NCI-H2227 (cell line): ENCODE measurements at regions not wholly inside any gene's neighbourhood (a gene's known extent, or its start where the extent isn't known, plus 50 kb on each side); places are given as distances from the start of the nearest gene placed in this dataset.
"Not testable (repeated sequence)": the region's sequence is repeated elsewhere in the genome, so short reads cannot be mapped to it uniquely, and the experiment has no call there.

Source experiments
- DNase-seq: peaks from one replicate; lab custom pipeline; 2025; ENCODE audit not compliant: unreplicated experiment; lab: John Stamatoyannopoulos, UW

DNA sequence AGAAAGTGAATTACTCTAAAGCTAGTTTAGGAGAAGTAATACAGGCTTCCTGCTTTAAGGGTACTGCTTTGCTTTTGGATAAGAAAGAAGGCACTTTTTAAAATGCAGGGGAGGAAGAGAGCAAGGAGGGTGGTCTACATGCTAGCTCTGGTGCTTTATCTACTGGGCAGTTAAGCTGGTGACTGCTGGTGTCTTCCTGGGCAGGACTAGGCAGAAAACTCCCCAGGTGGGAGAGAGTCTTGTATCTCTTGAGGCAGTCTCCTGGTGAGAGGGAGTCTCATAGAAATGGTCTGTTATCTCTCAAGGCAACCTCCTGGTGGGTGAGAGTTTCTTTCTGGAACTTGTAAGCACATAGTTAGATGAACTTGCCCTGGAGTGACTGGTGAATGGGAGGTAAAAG lies 953.9 kb upstream of the GOT2 start:
- DNase-seq = no peak

DNA sequence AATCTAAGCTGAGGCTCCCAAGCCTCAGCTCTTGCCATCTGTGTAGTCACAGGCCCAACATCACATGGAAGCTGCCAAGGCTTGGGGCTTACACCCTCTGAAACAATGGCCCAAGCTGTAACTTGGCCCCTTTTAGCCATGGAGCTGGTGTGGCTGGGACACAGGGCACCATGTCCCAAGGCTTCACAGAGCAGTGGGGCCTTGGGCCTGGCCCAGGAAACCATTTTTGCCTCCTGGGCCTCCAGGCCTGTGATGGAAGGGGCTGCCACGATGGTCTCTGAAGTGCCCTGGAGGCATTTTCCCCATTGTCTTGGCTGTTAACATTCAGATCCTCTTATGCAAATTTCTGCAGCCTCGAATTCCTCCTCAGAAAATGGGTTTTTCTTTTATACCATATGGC lies 952.3 kb upstream of the GOT2 start:
- DNase-seq = no peak

DNA sequence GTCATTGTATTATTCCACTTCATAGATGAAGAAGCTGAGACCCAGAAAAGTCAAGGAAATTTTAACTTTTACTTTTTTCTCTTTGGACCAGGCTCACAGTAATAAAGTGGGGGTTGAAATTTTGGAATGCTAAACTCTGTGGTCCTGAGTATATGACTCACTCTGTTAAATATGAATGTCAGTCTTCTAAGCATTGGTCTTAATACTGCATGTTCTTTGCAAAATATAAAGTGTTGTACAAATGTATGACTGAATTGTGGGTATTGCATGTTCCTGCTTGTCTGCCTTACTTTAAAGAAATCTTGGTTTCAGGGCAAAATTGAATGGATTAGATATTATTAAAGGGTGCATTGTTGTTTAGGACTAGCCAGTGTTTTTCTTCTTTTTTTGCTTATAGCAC lies 950.8 kb upstream of the GOT2 start:
- DNase-seq = no peak

DNA sequence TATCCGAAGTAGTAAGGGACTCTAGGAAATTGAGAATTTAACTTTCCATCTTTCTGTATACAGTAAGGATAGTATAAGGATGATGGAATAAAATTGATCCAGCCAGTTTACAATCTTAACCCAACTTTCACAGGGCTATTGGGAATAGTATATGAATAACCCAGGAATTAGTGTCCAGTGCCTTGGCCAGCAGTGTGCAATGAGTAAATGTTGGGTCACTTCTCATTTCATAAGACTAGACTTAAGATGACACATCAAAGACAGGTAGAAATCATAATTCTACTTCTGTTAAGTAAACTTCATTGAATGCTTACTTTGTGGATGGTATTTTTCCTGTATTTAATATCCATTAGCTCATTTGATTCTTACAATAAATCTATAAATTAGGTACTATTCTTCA lies 949.6 kb upstream of the GOT2 start:
- no peak for DNase-seq

DNA sequence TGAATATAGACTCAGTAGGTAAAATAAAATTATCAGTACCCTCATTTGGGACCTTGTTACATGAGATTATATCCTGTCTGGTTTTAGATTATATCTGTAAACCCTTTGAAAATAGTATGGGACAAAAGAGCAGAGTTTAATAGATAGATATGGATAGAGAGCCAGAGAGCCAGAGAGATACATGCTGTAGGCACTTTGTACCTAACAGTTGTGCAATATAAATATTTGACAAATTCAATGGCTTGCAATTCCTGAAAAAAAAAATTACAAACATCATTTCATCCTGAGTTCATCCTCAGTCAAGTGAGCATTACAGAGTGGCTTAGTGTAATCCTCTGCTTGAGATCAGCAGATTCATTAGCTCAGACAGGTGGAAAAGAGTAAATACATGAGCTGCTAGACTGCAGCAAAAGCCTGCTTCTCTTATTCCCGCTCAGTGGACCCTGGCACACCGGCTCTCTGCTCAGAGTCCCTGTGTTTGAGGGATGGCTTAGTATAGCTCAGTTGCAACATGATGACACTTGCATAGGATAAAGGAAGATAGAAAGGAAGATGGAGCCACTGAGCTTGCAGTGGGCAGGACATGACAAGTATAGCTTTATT lies 931.6 kb upstream of the GOT2 start:
- no peak for DNase-seq

DNA sequence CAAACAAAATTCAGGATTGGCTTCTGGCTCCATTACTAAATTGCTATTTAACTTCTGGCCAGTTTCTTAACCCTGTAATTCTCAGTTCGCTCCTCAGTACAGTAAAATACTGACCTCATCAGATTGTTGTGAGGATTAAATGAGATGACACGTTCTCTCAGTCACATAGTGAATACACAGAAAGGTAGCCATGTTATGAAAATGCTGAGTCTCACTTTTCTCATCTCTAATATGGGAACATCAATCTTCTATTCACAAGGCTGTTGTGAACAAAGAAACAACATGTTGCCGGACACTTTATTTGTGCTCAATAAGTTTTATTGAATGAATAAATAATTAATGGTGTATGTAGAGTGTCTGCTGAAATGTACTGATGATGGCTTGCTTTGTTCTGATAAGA lies 924.5 kb upstream of the GOT2 start:
- DNase-seq = no peak

DNA sequence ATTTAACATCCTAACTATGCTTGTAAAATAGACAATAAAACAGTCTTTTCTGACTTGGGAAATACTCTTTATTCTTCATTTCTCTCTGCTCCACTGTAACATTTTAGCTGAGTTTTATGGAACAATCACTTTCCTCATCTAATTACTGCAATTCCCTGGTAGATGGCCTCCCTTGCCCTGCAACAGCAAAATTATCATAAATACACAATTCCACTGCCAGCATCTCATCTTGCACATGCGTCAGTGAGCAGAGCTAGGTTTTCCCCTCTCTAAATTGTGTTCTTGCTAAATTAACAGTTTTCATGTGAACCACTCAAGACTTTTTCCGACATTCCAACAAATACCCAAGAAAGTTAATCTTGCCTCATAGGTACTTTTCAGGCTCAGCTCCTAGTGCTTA lies 920.9 kb upstream of the GOT2 start:
- no peak for DNase-seq

DNA sequence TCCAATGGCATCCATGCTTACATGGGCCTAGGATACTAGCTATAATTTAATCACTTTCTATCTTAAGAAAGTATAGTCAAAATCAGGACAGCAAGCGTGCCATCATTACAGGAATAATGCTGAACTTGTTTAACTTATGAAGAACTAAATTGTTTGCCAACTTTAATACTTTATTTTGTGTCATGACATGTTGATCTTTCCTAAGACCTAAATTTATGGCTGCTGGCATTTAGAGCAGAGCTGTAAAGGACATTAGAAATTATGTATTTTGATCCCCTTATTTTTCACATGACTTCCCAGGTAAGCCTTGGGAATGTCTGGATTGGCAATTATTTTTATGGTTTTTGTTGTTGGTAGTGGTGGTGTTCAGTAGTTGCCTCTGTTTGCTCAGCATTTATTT lies 920.3 kb upstream of the GOT2 start:
- DNase-seq = no peak

DNA sequence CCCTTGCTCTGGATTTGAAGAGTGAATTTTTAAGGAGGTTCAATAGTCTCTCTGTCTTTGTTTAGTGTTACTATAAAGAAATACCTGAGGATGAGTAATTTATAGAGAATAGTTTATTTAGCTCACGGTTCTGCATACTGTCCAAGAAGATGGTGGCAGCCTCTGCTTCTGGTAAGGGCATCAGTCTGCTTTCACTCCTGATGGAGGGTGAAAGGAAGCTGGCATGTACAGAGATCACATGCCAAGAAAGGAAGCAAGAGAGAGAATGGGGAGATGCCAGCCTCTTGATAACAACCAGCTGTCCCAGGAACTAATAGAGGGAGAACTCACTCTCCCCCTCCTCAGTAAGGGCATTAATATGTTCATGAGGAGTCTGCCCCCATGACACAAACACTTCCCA lies 917.5 kb upstream of the GOT2 start:
- no peak for DNase-seq

DNA sequence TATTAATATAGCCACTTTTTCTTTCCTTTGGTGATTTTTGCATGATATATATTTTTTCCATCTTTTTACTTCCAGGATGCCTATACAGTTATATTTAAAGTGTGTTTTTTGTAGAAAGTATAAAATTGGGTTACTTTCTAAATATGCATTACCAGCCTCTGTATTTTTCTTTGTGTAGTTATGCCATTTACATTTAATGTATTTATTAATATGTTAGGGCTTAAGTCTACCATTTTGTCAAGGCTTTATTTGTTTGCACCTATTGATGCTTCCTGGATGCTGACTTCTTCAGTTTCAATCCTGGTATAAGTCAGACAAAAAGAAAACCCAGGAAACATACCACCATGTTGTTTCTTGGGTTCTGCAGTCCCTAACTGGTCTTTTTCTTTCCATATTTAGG lies 911.1 kb upstream of the GOT2 start:
- no peak for DNase-seq

DNA sequence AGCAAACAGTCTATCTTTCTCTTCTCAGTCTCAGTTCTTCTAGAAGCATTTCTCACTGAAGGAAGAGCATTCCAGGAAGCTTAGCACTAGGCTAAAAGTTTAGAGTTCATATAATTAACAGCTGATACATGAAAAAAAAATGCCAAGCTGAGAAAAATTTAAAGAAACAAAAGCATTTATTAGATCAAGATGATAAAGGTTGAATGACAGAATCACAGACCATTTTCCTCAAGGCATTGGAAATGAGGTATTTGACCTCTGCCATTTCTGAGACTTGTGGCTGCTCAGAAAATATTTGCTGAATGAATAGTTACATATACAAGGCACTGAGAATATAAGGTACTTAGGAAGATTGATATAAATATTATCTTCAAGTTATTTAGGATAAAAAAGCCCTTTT lies 901.6 kb upstream of the GOT2 start:
- no peak for DNase-seq

DNA sequence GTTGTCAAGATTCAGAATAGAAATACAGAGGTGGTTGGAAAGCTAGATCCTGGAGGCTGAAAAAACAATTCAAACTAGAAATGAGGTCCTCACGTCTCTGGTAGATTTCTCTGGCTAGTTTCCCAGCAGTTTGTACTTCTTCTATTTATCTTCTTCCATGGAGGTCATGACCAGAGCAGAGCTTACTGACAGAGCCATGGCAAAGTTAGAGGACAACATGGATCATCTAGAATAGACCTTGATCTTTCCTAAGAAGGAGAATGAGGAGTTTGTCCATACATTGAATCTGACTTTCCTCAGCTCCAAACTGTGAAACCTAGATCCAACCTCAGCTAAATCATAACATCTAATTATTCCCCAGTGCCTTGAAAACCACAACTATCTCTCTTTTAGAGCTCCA lies 900.8 kb upstream of the GOT2 start:
- no peak for DNase-seq

DNA sequence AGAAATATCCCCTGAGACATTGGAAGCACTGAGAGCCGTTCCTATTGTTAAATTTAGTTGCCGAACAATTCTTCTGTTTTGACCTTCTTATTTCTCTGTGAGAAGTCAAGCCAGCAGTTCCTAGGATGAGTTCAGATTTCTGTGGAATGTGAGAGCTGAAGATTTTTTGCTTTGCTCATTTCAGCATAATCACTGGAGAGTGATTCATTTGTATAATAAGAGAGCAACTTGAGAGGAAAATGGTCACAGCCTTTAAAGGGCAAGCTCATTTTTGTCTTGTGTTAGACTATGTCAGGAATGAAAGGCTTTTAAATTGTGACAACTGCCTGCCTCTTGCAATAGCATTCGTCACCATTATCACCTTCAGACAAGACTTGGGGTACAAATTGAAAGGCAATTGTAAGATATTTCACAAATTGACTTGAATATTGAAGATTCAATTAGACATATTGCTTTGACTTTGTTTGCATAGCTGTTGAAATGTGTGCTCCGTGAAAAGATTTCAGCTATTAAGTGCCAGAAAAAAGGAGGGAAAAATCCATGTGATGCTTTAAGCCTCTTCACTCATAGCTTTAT lies 900.0 kb upstream of the GOT2 start:
- DNase-seq = no peak

DNA sequence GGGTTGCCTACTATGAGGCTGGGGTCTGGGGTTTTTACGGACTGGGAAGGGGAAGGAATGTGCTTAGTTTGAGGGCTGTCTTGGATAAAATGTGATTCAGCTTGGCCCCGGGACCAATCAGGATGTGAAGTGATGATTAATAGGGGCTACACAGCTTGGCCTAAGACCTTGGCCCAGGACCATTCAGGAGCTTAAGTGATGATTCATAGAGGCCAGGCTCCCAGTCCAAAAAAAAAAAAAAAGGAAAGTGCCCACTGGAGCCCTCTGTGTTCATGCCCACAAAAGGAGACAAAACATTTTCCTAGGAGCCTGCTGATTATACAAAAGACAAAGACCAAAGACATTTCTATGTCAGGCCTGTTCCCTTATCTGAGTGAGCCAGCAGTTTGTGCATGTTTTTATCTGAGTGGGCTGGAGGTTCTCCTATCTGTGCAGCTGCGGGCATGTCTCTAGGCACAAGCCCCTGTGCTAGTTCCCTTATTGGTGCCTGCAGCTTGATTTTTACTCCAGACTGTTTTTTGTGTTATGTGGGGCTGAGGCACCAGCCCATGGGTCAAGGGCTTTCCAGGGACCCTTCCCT lies 898.2 kb upstream of the GOT2 start:
- no peak for DNase-seq

DNA sequence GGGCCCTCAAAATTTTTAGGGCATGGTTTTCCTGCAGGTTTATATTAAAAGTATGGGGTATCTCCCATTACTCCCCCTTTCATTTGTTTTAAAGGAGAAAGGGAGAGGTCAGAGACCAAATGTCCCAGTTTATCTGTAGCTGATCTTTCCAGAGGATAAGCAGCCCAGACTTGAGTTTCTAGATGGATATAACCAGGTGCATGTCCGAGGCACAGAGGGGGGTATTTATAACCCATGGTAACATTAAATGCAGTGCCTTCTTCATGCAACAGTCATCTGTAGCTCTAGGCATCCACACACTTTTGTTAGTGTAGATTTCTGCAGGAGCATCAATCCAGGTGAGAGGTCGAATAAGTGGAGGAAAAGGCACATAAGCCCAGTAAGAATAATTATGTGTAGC lies 890.3 kb upstream of the GOT2 start:
- DNase-seq = not testable (repeated sequence)

DNA sequence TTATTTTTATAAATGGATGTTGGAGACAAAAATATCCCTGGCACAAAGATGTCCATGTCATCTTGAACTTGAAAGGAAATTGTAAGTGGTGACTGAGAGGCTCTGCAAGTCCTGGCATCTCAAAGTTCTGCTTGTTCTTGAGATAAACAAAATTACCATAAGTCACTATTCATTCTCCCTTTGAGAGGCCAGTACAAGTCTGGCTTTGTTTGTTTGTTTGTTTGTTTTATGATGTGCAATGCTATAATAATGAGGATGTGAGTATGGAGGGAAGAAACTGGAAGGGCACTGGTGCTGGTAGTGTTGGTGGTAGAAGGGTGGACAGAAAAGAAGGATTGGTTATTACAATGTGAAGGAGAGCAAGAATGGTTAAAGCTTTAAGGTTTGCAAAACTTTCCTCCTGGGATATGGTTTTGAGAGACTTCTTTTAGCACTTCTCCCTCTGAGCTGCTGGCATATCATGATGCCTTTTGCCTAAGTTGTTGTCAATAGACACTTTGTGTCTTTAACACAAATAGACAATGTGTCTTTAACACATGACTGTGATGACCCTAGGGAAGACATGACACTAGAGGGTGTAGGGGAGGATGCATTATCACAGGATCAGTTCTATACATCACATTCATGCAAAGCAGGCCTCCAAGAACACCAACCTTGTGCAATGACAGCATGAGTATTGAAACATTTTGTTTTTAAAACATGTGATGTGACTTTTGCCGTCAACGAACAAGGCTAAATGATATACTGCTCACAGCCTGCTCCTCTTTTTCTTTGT lies 880.5 kb upstream of the GOT2 start:
- no peak for DNase-seq

DNA sequence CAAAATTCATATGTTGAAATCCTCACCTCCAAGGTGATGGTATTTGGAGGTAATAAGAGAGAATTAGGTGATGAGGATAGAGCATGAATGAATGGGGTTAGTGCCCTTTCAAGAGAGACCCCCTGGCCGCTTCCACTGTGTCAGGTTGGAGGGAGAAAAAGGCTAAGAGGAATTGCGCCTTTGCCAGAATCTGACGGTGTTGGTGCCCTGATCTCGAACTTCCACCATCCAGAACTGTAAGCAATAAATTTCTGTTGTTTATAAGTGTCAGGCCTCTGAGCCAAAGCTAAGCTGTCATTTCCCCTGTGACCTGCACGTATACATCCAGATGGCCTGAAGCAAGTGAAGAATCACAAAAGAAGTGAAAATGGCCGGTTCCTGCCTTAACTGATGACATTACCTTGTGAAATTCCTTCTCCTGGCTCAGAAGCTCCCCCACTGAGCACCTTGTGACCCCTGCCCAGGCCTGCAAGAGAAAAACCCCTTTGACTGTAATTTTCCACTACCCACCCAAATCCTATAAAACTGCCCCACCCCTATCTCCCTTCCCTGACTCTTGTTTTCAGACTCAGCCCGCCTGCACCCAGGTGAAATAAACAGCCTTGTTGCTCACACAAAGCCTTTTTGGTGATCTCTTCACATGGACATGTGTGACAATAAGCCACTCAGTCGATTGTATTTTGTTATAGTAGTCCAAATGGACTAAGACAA lies 878.9 kb upstream of the GOT2 start:
- not testable (repeated sequence) for DNase-seq

DNA sequence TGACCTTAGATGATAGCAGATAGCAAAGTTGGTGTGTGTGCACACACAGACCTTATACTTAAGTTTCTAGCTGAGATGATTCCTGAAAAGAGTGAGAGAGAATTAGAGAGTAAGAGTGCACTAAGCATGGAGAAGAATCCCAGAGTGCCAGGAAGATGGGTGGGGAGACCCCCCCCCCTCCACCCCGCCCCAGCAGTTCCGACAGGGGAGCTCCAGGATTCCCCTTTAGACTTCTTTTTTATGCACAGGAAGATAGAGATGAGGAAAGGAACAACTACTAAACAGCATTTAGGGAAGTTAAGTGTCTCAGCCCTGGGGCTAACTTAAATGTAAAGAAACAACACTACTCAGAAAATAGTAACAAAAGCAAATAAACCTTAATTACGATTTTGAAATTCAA lies 878.0 kb upstream of the GOT2 start:
- no peak for DNase-seq

DNA sequence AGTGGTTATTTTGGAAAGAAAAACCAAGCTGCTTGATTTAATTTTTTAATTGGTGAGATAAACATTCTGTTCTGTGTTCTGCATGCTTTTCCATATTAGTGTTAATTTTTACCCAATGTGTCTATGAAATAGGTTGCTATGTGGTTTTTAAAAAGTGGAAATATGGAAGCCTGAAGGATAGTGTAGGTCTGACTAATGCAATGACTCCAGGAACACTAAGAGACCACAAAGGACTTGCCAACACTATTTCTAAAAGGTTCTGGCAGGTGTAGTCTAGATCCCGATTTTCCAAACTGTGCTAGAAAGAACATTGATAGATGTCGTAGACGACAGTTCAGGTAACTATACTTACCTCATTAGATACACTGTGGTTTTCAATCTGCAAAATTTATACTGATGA lies 877.4 kb upstream of the GOT2 start:
- DNase-seq = no peak

DNA sequence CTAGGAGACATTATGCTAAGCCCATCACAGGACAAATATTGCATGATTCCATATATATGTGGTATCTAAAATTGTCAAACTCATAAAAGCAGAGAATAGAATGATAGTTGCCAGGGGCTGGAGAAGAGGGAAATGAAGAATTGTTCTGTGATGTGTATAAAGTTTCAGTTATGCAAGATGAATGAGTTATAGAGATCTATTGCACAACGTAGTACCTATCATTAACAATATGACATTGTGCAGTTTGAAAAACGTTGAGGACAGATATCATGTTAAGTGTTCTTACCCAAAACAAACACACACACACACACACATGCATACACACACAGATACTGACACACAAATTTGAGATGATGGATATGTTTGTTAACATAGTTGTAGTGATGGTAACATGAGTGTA lies 871.6 kb upstream of the GOT2 start:
- no peak for DNase-seq

DNA sequence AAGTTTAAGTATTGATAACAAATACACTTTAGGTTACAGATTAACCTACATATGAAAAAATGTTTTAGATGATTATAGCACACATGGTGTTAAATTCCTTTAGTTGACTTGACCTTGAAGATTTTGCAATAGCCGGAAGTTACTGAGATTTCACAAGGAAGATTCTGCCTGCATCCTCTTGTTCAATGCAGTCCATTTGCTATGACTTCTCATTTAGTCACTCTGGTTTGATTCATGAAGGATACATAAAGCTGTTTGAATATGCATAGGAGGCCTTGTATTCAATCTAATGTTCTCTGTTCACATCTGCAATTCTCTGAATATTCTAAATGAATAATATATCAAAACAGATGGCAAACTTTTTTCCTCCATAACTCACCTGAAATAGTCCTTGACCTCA lies 870.2 kb upstream of the GOT2 start:
- no peak for DNase-seq

DNA sequence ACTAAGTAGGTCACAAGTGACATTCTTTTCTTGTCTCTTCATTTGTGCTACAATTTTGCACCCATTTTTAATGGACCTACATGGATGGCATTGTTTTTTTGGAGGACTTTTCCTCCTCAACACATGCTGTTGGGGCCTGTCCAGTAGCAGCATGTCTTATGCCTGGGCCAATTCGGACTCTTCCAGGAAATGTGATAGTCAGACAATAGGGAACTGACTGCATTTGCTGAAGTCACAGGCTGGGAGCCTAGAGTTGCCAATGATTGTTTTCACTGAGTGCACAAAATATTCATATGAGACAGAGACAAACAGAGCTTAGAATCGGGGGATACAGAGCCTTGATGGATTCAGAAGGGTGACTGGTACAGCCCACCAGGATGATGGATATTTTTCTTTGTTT lies 867.3 kb upstream of the GOT2 start:
- no peak for DNase-seq
